ENCODE measurements at regions not wholly inside any gene's neighbourhood (a gene's known extent, or its start where the extent isn't known, plus 50 kb on each side); places are given as distances from the start of the nearest gene placed in this dataset.

DNA sequence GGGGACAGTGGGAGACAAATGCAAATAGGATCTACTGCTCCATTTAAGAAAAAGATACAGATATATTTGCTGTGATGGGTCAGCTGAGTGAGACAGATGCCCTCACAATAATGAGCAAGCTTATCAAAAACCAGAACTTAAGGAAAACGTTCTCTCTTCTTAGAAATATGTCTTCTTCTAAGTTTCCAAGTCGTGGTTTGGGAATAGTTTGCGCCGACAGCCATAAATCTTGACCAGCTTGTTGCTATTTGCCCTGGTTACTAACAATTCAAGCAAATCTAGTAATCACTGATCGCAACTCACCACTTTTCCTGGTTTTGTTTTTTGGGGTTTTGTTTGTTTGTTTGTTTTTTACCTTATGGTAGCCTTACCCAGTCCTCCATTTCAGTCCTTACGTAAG, 67.6 kb upstream of the GUCY1A1 start:
- Histone ChIP-seq H3K4me3 (no peak overlapping the region), H3K36me3 (ENCODE audit: low read depth, missing control alignments) (no peaks in the 10 kb centered on the region), H3K27ac (no peak overlapping the region), H3K27me3 (no peaks in the 10 kb centered on the region), H3K4me1 (no peaks in the 10 kb centered on the region), H3K9me3 (no peaks in the 10 kb centered on the region)
- no peak for DNase-seq
- intact Hi-C loops (cut with DNase I; ENCODE audit: low total_unique reads) = no loop called here
- TF ChIP-seq, protein P1, sequence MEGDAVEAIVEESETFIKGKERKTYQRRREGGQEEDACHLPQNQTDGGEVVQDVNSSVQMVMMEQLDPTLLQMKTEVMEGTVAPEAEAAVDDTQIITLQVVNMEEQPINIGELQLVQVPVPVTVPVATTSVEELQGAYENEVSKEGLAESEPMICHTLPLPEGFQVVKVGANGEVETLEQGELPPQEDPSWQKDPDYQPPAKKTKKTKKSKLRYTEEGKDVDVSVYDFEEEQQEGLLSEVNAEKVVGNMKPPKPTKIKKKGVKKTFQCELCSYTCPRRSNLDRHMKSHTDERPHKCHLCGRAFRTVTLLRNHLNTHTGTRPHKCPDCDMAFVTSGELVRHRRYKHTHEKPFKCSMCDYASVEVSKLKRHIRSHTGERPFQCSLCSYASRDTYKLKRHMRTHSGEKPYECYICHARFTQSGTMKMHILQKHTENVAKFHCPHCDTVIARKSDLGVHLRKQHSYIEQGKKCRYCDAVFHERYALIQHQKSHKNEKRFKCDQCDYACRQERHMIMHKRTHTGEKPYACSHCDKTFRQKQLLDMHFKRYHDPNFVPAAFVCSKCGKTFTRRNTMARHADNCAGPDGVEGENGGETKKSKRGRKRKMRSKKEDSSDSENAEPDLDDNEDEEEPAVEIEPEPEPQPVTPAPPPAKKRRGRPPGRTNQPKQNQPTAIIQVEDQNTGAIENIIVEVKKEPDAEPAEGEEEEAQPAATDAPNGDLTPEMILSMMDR (IDR thresholded peaks at IDR 0.05) = no peak
- no peak for TF ChIP-seq POLR2A (IDR thresholded peaks at IDR 0.05)
- 79 to 80% methylated on average over 6 of the region's 6 CpGs for WGBS, 2 donors

DNA sequence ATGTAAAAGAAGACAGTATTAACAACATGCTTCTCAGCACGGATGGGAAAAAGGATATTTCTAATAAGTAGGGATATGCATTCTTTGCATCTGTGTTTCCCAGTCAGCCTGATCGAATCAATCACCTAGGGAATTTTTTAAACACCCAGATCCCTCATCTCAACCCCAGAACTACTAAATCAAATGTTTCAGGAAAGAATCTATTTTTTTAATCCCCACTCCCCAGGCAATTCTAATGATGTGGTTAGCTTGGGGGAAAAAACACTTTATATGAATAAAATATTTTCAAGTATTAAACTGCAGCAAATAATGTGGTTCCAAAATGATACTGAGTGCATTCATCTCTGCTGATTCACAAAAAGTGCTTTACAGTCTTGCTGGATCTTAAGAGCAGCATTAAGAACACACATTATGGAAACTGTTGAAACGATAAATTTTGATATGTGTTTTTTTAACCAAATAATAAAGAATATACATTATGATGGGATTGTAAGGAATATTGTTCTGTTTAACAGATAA, 68.7 kb upstream of the GUCY1A1 start:
- H3K27me3 ChIP-seq = no peaks in the 10 kb centered on the region
- no peak for DNase-seq
- no peaks in the 10 kb centered on the region for H3K36me3 ChIP-seq (ENCODE audit: low read depth, missing control alignments)
- H3K4me3 ChIP-seq = no peak overlapping the region
- H3K9me3 ChIP-seq = no peaks in the 10 kb centered on the region
- intact Hi-C loops (cut with DNase I; ENCODE audit: low total_unique reads) = no loop called here
- WGBS, 2 donors = 58 to 61% methylated on average over 3 of the region's 3 CpGs
- TF ChIP-seq, protein P1 (IDR thresholded peaks at IDR 0.05) = no peak
- TF ChIP-seq POLR2A (IDR thresholded peaks at IDR 0.05) = no peak
- H3K27ac ChIP-seq = no peak overlapping the region
- no peaks in the 10 kb centered on the region for H3K4me1 ChIP-seq

DNA sequence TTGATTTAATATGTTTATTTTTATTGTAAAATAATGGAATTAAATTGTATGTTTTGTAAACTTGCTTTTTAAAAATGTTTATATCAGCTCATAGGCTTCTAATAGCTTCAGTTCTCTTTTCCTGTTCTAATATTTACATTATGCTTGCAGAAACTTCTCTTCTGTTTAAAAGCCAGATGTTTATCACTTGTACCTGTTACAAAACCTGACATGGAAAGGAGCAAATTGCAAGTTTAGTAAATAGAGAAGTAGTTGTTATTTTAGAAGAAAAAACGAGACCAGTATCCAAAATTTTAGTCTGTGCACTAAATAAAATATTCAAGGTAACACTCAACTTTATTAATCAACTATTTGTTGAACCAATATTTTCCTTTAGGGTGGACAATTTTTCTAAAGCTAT, 69.4 kb upstream of the GUCY1A1 start:
- no peaks in the 10 kb centered on the region for H3K4me1 ChIP-seq
- no peak overlapping the region for H3K4me3 ChIP-seq
- DNase-seq = no peak
- H3K36me3 ChIP-seq (ENCODE audit: low read depth, missing control alignments) = no peaks in the 10 kb centered on the region
- no peak overlapping the region for H3K27ac ChIP-seq
- WGBS, 2 donors = 75 to 80% methylated on average over 1 of the region's 1 CpG
- H3K27me3 ChIP-seq = no peaks in the 10 kb centered on the region
- TF ChIP-seq POLR2A (IDR thresholded peaks at IDR 0.05) = no peak
- TF ChIP-seq, protein P1 (IDR thresholded peaks at IDR 0.05) = no peak
- intact Hi-C loops (cut with DNase I; ENCODE audit: low total_unique reads) = no loop called here
- H3K9me3 ChIP-seq = no peaks in the 10 kb centered on the region

GRCh38 chr4:155593793-155594192, 72.9 kb upstream of the GUCY1A1 start:
- no peak for TF ChIP-seq POLR2A (IDR thresholded peaks at IDR 0.05)
- TF ChIP-seq, protein P1 (IDR thresholded peaks at IDR 0.05) = no peak
- Histone ChIP-seq H3K36me3 (ENCODE audit: low read depth, missing control alignments) (no peaks in the 10 kb centered on the region), H3K4me3 (no peak overlapping the region), H3K9me3 (no peaks in the 10 kb centered on the region), H3K27me3 (no peaks in the 10 kb centered on the region), H3K4me1 (no peaks in the 10 kb centered on the region), H3K27ac (no peak overlapping the region)
- intact Hi-C loops (cut with DNase I; ENCODE audit: low total_unique reads) = no loop called here
- 73 to 91% methylated on average over 13 of the region's 13 CpGs for WGBS, 2 donors
- no peak for DNase-seq

DNA sequence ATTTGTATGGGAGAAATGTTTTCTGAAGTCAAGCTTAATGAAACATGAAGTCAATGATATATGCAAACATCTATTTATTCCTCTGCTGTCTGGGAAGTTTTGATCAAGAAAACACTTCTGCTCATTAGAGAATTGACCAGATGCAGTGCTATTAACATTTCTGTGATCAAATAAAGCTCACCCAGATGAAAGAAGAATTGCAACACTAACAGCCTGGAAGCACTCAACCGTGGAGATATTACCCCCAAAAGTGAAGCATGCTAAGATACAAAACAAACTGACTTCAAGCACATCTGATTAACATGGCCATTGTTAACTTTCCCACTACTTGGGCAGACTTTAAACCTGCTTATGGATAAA, 73.7 kb upstream of the GUCY1A1 start:
- 76 to 82% methylated on average over 1 of the region's 1 CpG for WGBS, 2 donors
- H3K27ac ChIP-seq = no peak overlapping the region
- intact Hi-C loops (cut with DNase I; ENCODE audit: low total_unique reads) = no loop called here

More for the DNA sequence above, 73.7 kb upstream of the GUCY1A1 start:
- H3K4me1 ChIP-seq = no peaks in the 10 kb centered on the region
- no peaks in the 10 kb centered on the region for H3K9me3 ChIP-seq
- DNase-seq = no peak
- no peaks in the 10 kb centered on the region for H3K27me3 ChIP-seq
- TF ChIP-seq POLR2A (IDR thresholded peaks at IDR 0.05) = no peak
- TF ChIP-seq, protein P1 (IDR thresholded peaks at IDR 0.05) = no peak
- no peak overlapping the region for H3K4me3 ChIP-seq
- H3K36me3 ChIP-seq (ENCODE audit: low read depth, missing control alignments) = no peaks in the 10 kb centered on the region
